GM23338 (cell line): ENCODE measurements at regions not wholly inside any gene's neighbourhood (a gene's known extent, or its start where the extent isn't known, plus 50 kb on each side); places are given as distances from the start of the nearest gene placed in this dataset.

Experiments used
- ATAC-seq: fragments of 200-7000 bp; cut with Tn5 transposase; 3 replicates; pipeline ENCODE4 v1.9.1; 2020
- DNase-seq: peaks from one replicate; pipeline ENCODE4 v3.0.0-alpha.2; 2015; ENCODE audit warnings: low spot score
- H2AFZ ChIP-seq: fragments of 200-600 bp; sonication (generic); 2 replicates; pipeline ENCODE4 v1.8.0; 2016; ENCODE audit warnings: antibody characterized with exemption, mild to moderate bottlenecking, moderate library complexity
- H3F3A ChIP-seq: fragments of 200-600 bp; sonication (generic); replicated peaks from 2 replicates; pipeline ENCODE4 v1.8.0; 2017; ENCODE audit warnings: antibody characterized with exemption, mixed run types, low read depth
- H3K27ac ChIP-seq: fragments of 200-600 bp; sonication (generic); 2 replicates; pipeline ENCODE4 v1.6.1; 2016; ENCODE audit warnings: low read depth
- H3K27me3 ChIP-seq: fragments of 200-600 bp; sonication (generic); 2 replicates; pipeline ENCODE4 v1.8.0; 2016; ENCODE audit warnings: mild to moderate bottlenecking, mixed run types, moderate library complexity; ENCODE audit not compliant: insufficient read depth
- H3K36me3 ChIP-seq: fragments of 200-600 bp; sonication (generic); 2 replicates; pipeline ENCODE4 v1.8.0; 2016; ENCODE audit warnings: mild to moderate bottlenecking; ENCODE audit not compliant: insufficient read depth
- H3K4me1 ChIP-seq: fragments of 200-600 bp; sonication (generic); 2 replicates; pipeline ENCODE4 v1.8.0; 2016; ENCODE audit warnings: mild to moderate bottlenecking, moderate library complexity; ENCODE audit not compliant: insufficient read depth
- H3K4me2 ChIP-seq: fragments of 200-600 bp; sonication (generic); 2 replicates; pipeline ENCODE4 v1.7.1; 2017; ENCODE audit warnings: mixed run types
- H3K4me3 ChIP-seq: fragments of 200-600 bp; sonication (generic); 2 replicates; pipeline ENCODE4 v1.6.1; 2016; ENCODE audit warnings: mixed run types
- H3K79me2 ChIP-seq: fragments of 200-600 bp; sonication (generic); replicated peaks from 2 replicates; pipeline ENCODE4 v1.8.0; 2017; ENCODE audit warnings: mild to moderate bottlenecking; ENCODE audit not compliant: insufficient read depth
- H3K9me2 ChIP-seq: fragments of 200-600 bp; sonication (generic); 2 replicates; pipeline ENCODE4 v1.8.0; 2017; ENCODE audit not compliant: insufficient read depth
- H4K20me1 ChIP-seq: fragments of 200-600 bp; sonication (generic); replicated peaks from 2 replicates; pipeline ENCODE4 v1.8.0; 2017; ENCODE audit warnings: mild to moderate bottlenecking; ENCODE audit not compliant: insufficient read depth
- H3K27ac Mint-ChIP-seq: 2 replicates; pipeline ENCODE4 v1.8.0; 2020; ENCODE audit warnings: inconsistent platforms, mild to moderate bottlenecking, moderate library complexity, mixed read lengths
- H3K27me3 Mint-ChIP-seq: 3 replicates; pipeline ENCODE4 v1.8.0; 2022; ENCODE audit warnings: low read depth, mild to moderate bottlenecking, moderate library complexity, mixed read lengths, inconsistent platforms; ENCODE audit not compliant: insufficient read depth, poor library complexity
- H3K36me3 Mint-ChIP-seq: 3 replicates; pipeline ENCODE4 v1.8.0; 2021; ENCODE audit warnings: low read depth, mild to moderate bottlenecking, inconsistent platforms, moderate library complexity, mixed read lengths
- H3K4me1 Mint-ChIP-seq: 3 replicates; pipeline ENCODE4 v1.8.0; 2020; ENCODE audit warnings: mild to moderate bottlenecking, inconsistent platforms, mixed read lengths
- H3K4me3 Mint-ChIP-seq: 3 replicates; pipeline ENCODE4 v1.8.0; 2021; ENCODE audit warnings: moderate library complexity, mild to moderate bottlenecking, inconsistent platforms, mixed read lengths
- H3K9me3 Mint-ChIP-seq: 3 replicates; pipeline ENCODE4 v1.8.0; 2020; ENCODE audit warnings: moderate library complexity, mild to moderate bottlenecking, inconsistent platforms, mixed read lengths
- JUNB ChIP-seq: IDR thresholded peaks from one replicate; pipeline ENCODE4 v1.6.1; 2016; ENCODE audit warnings: antibody characterized with exemption; ENCODE audit not compliant: unreplicated experiment
- POLR2AphosphoS5 ChIP-seq: IDR thresholded peaks from 2 replicates; pipeline ENCODE4 v1.6.1; 2016; ENCODE audit warnings: antibody characterized with exemption, low read depth
- REST ChIP-seq: IDR thresholded peaks from one replicate; pipeline ENCODE4 v1.6.1; 2018; ENCODE audit warnings: antibody characterized with exemption; ENCODE audit not compliant: unreplicated experiment
- STAT1 ChIP-seq: IDR thresholded peaks from one replicate; pipeline ENCODE4 v1.6.1; 2016; ENCODE audit warnings: antibody characterized with exemption; ENCODE audit not compliant: unreplicated experiment
- ZNF462 ChIP-seq: fragments of 250-450 bp; sonication (Bioruptor Pico); IDR thresholded peaks from 2 replicates; pipeline ENCODE4 v1.5.0; 2020; ENCODE audit warnings: mild to moderate bottlenecking, moderate library complexity

- TF ChIP-seq ZNF462 (CRISPR knock-in tag) = no peak
- no peak for TF ChIP-seq REST
- no peak for TF ChIP-seq POLR2AphosphoS5
- TF ChIP-seq STAT1 = no peak
Observed at GRCh38 chr5:23025629-23026233, 172.6 kb upstream of the CDH12 start (continued).

- no peaks in the 10 kb centered on the region for H3K36me3 ChIP-seq
- Mint-ChIP-seq H3K4me3 (no peak overlapping the region), H3K27ac (no peak overlapping the region), H3K36me3 (no peaks in the 10 kb centered on the region), H3K27me3 (peaks cover 2% of the 10 kb centered on the region), H3K4me1 (peaks cover 3% of the 10 kb centered on the region; the same call in 1 of the 3 replicates), H3K9me3 (no peaks in the 10 kb centered on the region)
- H2AFZ ChIP-seq = no peak overlapping the region
- no peaks in the 10 kb centered on the region for H3K79me2 ChIP-seq
- no peaks in the 10 kb centered on the region for H3K4me1 ChIP-seq
- ATAC-seq (peak; percentile 52), DNase-seq (peak; percentile 10)
- no peaks in the 10 kb centered on the region for H3F3A ChIP-seq
- no peaks in the 10 kb centered on the region for H3K27me3 ChIP-seq
- H4K20me1 ChIP-seq = no peaks in the 10 kb centered on the region
- no peak overlapping the region for H3K27ac ChIP-seq
- H3K4me2 ChIP-seq = no peak overlapping the region
- H3K4me3 ChIP-seq = no peak overlapping the region
- H3K9me2 ChIP-seq = peaks cover 2% of the 10 kb centered on the region
- TF ChIP-seq ZNF462 (CRISPR knock-in tag) (no peak), POLR2AphosphoS5 (no peak), STAT1 (no peak), JUNB (no peak)
Observed at GRCh38 chr5:23024470-23024869, 171.3 kb upstream of the CDH12 start.
